ENCODE measurements at regions not wholly inside any gene's neighbourhood (a gene's known extent, or its start where the extent isn't known, plus 50 kb on each side); places are given as distances from the start of the nearest gene placed in this dataset.

GRCh38 chr12:125355614-125356013 lies 290.4 kb downstream of the AACS start:
- TF ChIP-seq CREB1 (IDR thresholded peaks at IDR 0.05; ENCODE audit: low read depth) (no peak), ZBTB7A (IDR thresholded peaks at IDR 0.05; ENCODE audit: low read depth) (no peak), FOXM1 (IDR thresholded peaks at IDR 0.05; ENCODE audit: borderline replicate concordance, low read depth) (no peak), CEBPB (IDR thresholded peaks at IDR 0.05) (no peak), TEAD4 (IDR thresholded peaks at IDR 0.05) (no peak), REST (IDR thresholded peaks at IDR 0.05; ENCODE audit: low read depth) (no peak), TAF1 (IDR thresholded peaks at IDR 0.05; ENCODE audit: low read depth) (no peak), NFIC (IDR thresholded peaks at IDR 0.05) (no peak), TCF12 (IDR thresholded peaks at IDR 0.05; ENCODE audit: low read depth) (no peak), EP300 (IDR thresholded peaks at IDR 0.05; ENCODE audit: borderline replicate concordance) (no peak)
- TF ChIP-seq, protein P1, sequence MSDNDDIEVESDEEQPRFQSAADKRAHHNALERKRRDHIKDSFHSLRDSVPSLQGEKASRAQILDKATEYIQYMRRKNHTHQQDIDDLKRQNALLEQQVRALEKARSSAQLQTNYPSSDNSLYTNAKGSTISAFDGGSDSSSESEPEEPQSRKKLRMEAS (IDR thresholded peaks at IDR 0.05) = no peak
- TF ChIP-seq, protein P2, sequence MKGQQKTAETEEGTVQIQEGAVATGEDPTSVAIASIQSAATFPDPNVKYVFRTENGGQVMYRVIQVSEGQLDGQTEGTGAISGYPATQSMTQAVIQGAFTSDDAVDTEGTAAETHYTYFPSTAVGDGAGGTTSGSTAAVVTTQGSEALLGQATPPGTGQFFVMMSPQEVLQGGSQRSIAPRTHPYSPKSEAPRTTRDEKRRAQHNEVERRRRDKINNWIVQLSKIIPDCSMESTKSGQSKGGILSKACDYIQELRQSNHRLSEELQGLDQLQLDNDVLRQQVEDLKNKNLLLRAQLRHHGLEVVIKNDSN (IDR thresholded peaks at IDR 0.05) = no peak

GRCh38 chr12:125356111-125356510 lies 290.9 kb downstream of the AACS start:
- TF ChIP-seq CREB1 (IDR thresholded peaks at IDR 0.05; ENCODE audit: low read depth) = no peak
- TF ChIP-seq, protein P1 (IDR thresholded peaks at IDR 0.05) = no peak
- no peak for TF ChIP-seq FOXM1 (IDR thresholded peaks at IDR 0.05; ENCODE audit: borderline replicate concordance, low read depth)
- TF ChIP-seq TAF1 (IDR thresholded peaks at IDR 0.05; ENCODE audit: low read depth) = no peak
- TF ChIP-seq TCF12 (IDR thresholded peaks at IDR 0.05; ENCODE audit: low read depth) = no peak
- TF ChIP-seq CEBPB (IDR thresholded peaks at IDR 0.05) = no peak
- no peak for TF ChIP-seq REST (IDR thresholded peaks at IDR 0.05; ENCODE audit: low read depth)
- TF ChIP-seq ZBTB7A (IDR thresholded peaks at IDR 0.05; ENCODE audit: low read depth) = no peak

DNA sequence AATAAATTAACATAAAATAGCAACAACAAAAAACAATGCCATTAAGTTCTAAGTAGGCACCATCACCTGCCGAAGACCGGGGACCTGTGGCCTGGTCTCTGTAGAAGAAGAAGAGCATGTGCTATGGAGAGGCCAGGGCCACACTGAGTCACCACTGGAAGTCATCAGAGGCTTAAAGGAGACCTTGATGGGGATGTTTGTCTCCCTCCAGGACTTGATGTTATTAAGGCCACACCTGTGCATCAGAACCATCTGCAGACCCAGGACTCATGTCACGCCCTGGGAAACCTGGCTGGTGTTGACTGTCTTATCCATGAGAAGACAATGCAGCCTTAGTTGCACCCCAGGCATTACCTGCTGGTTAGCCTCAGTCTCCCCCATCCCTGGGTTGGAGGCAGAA lies 292.3 kb downstream of the AACS start:
- TF ChIP-seq, protein P1 (IDR thresholded peaks at IDR 0.05) = no peak

GRCh38 chr12:125360540-125360939 lies 295.3 kb downstream of the AACS start:
- no peak for TF ChIP-seq NFIC (IDR thresholded peaks at IDR 0.05)
- no peak for TF ChIP-seq RAD21 (IDR thresholded peaks at IDR 0.05; ENCODE audit: low read depth)
- TF ChIP-seq, protein P1 (IDR thresholded peaks at IDR 0.05) = no peak
- TF ChIP-seq YY1 (IDR thresholded peaks at IDR 0.05; ENCODE audit: low read depth) = no peak
- TF ChIP-seq EGR1 (IDR thresholded peaks at IDR 0.05) = no peak
- TF ChIP-seq CEBPB (IDR thresholded peaks at IDR 0.05) = no peak
- TF ChIP-seq ZBTB7A (IDR thresholded peaks at IDR 0.05; ENCODE audit: low read depth) = no peak
- TF ChIP-seq EP300 (IDR thresholded peaks at IDR 0.05; ENCODE audit: borderline replicate concordance) = no peak
- TF ChIP-seq TAF1 (IDR thresholded peaks at IDR 0.05; ENCODE audit: low read depth) = no peak
- no peak for TF ChIP-seq CREB1 (IDR thresholded peaks at IDR 0.05; ENCODE audit: low read depth)

GRCh38 chr12:125371033-125371432 lies 305.8 kb downstream of the AACS start:
- TF ChIP-seq, protein P1 (IDR thresholded peaks at IDR 0.05) = no peak
- TF ChIP-seq RAD21 (IDR thresholded peaks at IDR 0.05; ENCODE audit: low read depth) (no peak), TCF12 (IDR thresholded peaks at IDR 0.05; ENCODE audit: low read depth) (no peak), YY1 (IDR thresholded peaks at IDR 0.05; ENCODE audit: low read depth) (no peak), ZBTB7A (IDR thresholded peaks at IDR 0.05; ENCODE audit: low read depth) (no peak), FOXM1 (IDR thresholded peaks at IDR 0.05; ENCODE audit: borderline replicate concordance, low read depth) (no peak), NFIC (IDR thresholded peaks at IDR 0.05) (no peak), REST (IDR thresholded peaks at IDR 0.05; ENCODE audit: low read depth) (no peak), EP300 (IDR thresholded peaks at IDR 0.05; ENCODE audit: borderline replicate concordance) (no peak), CREB1 (IDR thresholded peaks at IDR 0.05; ENCODE audit: low read depth) (no peak), TEAD4 (IDR thresholded peaks at IDR 0.05) (no peak), EGR1 (IDR thresholded peaks at IDR 0.05) (no peak), CEBPB (IDR thresholded peaks at IDR 0.05) (no peak)
- TF ChIP-seq, protein P2 (IDR thresholded peaks at IDR 0.05) = no peak
